Activated effector memory CD4-positive, alpha-beta T cell treated with anti-CD3 and anti-CD28 coated beads, Interleukin-2, amount 50 U/mL, for 16 hours (primary cell): ENCODE measurements at regions not wholly inside any gene's neighbourhood (a gene's known extent, or its start where the extent isn't known, plus 50 kb on each side); places are given as distances from the start of the nearest gene placed in this dataset.
"Not testable (repeated sequence)": the region's sequence is repeated elsewhere in the genome, so short reads cannot be mapped to it uniquely, and the experiment has no call there.

Experiments used
- DNase-seq: peaks from one replicate; pipeline ENCODE4 v3.0.0-alpha.2; 2020

GRCh38 chr4:45207241-45207863, 481.0 kb upstream of the GNPDA2 start:
- not testable (repeated sequence) for DNase-seq

- no peak for DNase-seq
These were observed 473.4 kb upstream of the GNPDA2 start for GRCh38 chr4:45199736-45200135.

GRCh38 chr4:45188501-45188900, 462.1 kb upstream of the GNPDA2 start:
- no peak for DNase-seq

- DNase-seq: no peak
These were observed 459.9 kb upstream of the GNPDA2 start for GRCh38 chr4:45186249-45186648.

- DNase-seq: no peak
These were observed 457.5 kb upstream of the GNPDA2 start for GRCh38 chr4:45183905-45184304.

- no peak for DNase-seq
These were observed 446.3 kb upstream of the GNPDA2 start for GRCh38 chr4:45172636-45173035.

- no peak for DNase-seq
These were observed 434.6 kb upstream of the GNPDA2 start for GRCh38 chr4:45160951-45161350.

GRCh38 chr4:45155081-45155777, 428.9 kb upstream of the GNPDA2 start:
- no peak for DNase-seq

- DNase-seq: no peak
These were observed 421.5 kb upstream of the GNPDA2 start for GRCh38 chr4:45147866-45148265.

- DNase-seq: no peak
These were observed 404.7 kb upstream of the GNPDA2 start for GRCh38 chr4:45131020-45131419.

- no peak for DNase-seq
These were observed 396.1 kb upstream of the GNPDA2 start for GRCh38 chr4:45122406-45122805.

GRCh38 chr4:45121426-45121975, 395.1 kb upstream of the GNPDA2 start:
- DNase-seq: no peak

- DNase-seq: no peak
These were observed 393.8 kb upstream of the GNPDA2 start for GRCh38 chr4:45120163-45120562.

- no peak for DNase-seq
These were observed 393.0 kb upstream of the GNPDA2 start for GRCh38 chr4:45119376-45119775.

GRCh38 chr4:45102716-45103115, 376.4 kb upstream of the GNPDA2 start:
- DNase-seq: no peak

GRCh38 chr4:45100956-45101818, 374.8 kb upstream of the GNPDA2 start:
- DNase-seq: no peak

- no peak for DNase-seq
These were observed 373.1 kb upstream of the GNPDA2 start for GRCh38 chr4:45099471-45099870.

- DNase-seq: no peak
These were observed 368.3 kb upstream of the GNPDA2 start for GRCh38 chr4:45094684-45095083.

GRCh38 chr4:45082101-45082500, 355.7 kb upstream of the GNPDA2 start:
- DNase-seq: no peak

- DNase-seq: no peak
These were observed 353.3 kb upstream of the GNPDA2 start for GRCh38 chr4:45079616-45080015.

GRCh38 chr4:45078201-45078600, 351.8 kb upstream of the GNPDA2 start:
- DNase-seq: no peak

GRCh38 chr4:45072981-45073380, 346.6 kb upstream of the GNPDA2 start:
- no peak for DNase-seq

GRCh38 chr4:45064741-45065140, 338.4 kb upstream of the GNPDA2 start:
- no peak for DNase-seq

- DNase-seq: no peak
These were observed 337.3 kb upstream of the GNPDA2 start for GRCh38 chr4:45063696-45064095.
